NCI-H1092 (cell line): ENCODE measurements at regions not wholly inside any gene's neighbourhood (a gene's known extent, or its start where the extent isn't known, plus 50 kb on each side); places are given as distances from the start of the nearest gene placed in this dataset.
"Not testable (repeated sequence)": the region's sequence is repeated elsewhere in the genome, so short reads cannot be mapped to it uniquely, and the experiment has no call there.

Source experiments
- DNase-seq: peaks from one replicate; lab custom pipeline; 2025; lab: John Stamatoyannopoulos, UW

DNA sequence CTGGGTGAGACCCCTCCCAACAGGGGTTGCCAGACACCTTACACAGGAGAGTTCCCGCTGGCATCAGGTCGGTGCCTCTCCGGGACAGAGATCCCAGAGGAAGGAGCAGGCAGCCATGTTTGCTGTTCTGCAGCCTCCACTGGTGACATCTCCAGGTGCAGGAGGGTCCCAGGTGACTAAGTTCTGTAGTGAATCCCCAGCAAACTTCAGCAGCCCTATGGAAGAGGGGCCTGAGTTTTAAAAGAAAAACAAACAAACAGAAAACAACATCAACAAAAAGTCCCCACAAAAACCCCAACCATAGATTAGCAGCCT lies 515.1 kb downstream of the FRK start:
- no peak for DNase-seq

DNA sequence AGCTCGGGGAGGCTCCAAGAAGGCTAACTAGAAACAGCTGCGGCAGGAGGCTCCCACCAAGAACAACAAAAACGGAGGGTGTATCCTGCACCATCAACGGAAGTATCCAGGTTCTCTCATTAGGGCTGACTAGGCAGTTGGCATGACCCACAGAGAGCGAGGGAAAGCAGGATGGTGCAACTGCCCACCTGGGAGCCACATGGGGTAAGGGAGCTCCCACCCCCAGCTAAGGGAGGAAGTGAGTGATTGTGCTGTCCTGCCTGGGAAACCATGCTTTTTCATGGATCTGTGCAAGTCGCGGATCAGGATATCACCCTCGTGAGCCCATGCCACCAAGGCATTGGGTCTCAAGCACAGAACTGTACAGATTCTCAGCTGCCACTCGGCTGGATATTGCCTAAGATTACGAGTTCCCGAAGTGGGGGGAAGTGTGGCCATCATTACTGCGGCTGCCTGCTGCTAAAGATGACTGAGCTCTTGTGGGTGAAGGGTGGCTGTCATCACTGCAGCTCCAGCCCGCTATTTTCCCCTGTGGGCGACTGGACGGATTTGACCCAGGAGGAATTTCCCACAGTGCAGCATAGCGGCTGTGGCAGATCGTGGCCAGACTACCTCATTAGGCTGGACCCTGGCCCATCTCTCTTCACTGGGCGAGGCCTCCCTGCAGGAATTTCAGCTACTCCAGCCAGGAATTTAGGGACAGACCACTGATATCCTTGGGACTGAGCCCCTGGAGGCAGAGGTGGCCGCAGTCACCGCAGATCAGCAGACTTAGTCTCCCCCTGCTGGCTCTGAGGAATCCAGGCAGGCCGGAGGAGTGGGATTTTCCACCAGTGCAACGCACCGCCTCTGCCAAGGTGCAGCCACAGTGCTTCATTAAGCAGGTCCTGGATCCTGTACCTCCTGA lies 515.7 kb downstream of the FRK start:
- no peak for DNase-seq

DNA sequence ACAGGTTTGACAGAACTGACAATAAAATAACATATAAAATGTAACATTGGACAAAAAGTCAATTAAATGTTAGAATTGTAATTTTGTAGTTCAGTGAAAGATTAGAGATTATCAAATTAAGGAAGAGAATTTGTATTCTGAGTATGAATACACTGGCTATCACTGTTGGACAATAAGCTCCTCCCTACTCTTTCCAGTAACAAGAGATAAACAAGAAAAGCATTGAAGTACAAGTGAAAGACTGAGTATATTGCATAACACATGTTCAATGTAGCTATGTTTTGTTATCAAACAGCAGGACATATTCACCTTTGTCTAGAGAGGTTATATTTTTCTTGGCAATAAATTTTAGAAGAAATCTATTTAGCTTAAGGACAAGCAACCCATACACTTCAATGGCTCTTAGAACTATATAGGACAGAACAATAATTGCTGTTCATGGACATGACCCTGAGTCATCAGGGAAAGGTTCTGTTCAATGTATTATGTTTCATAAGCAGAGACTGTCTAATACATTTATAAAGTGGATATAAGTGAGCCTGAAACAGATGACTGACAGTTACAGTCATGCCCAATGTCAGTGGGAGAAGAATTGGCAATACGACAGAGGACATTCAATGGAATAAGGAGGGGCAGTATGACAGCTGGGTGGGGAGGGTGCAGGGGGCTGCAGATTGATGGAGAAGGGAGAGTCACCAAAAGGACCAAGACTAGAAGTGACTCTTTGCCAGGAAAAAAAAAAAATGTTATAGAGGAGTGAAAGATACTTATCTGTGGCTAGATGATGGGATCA lies 520.4 kb downstream of the FRK start:
- no peak for DNase-seq

DNA sequence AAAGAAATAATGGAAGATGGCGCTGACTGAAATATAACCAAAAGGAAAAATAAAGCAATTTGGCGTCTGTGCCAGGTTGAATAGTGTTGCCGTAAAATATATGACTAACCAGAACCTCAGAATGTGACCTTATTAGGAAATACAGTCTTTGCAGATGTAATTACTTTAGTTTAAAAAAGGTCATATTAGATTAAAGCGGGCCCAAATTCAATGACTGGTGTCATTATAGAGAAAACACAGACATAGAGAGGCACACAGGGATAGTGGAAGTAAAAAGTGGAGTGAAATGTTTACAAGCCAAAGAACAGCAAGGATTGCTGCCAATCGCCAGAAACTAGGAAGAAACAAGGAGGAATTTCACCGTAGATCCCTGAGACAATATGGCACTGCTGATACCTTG lies 521.2 kb downstream of the FRK start:
- DNase-seq = no peak

DNA sequence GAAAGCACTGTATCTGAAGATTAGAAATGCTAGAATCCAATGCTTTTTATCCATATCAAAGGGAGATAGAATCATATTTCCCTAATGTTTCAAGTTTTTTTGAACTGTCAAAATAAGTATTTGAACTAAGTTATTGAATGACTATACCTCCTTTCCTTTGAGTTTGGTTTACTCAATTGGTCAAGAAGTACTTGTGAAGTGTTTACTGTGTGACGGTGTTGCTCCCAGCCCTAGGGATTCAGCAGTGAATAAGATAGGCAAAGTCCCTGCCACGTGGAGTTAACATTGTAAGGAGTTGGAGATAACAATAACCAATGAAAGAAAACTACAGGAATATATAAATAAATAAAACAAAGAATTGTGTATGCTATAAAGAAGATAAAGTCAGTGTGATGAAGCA lies 535.9 kb downstream of the FRK start:
- no peak for DNase-seq

DNA sequence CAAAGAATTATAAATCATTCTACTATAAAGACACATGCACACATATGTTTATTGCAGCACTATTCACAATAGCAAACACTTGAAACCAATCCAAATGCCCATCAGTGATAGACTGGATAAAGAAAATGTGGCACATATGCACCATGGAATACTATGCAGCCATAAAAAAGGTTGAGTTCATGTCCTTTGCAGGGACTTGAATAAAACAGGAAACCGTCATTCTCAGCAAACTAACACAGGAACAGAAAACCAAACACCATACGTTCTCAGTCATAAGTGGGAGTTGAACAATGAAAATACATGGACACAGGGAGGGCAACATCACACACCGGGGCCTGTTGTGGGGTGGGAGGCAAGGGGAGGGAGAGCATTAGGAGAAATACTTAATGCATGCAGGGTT lies 538.9 kb downstream of the FRK start:
- DNase-seq = not testable (repeated sequence)

DNA sequence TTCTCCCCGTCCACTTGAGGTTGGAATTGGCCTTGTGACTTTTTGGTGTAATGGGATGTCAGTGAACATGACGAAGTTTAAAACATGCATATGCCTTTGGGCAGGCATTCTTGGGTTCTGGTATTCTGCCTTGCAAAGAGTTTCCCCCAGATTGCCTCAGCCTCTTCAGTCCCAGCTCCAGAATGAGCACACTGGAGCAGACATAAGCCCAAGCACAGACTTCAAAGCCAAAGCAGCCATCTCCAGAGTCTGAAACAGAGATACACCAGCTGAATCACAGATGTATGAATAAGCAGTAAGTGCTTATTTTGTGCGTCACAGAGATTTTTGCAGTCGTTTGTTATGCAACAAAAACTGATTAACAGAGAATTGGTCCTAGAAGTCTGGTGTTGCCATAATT lies 546.0 kb downstream of the FRK start:
- no peak for DNase-seq

DNA sequence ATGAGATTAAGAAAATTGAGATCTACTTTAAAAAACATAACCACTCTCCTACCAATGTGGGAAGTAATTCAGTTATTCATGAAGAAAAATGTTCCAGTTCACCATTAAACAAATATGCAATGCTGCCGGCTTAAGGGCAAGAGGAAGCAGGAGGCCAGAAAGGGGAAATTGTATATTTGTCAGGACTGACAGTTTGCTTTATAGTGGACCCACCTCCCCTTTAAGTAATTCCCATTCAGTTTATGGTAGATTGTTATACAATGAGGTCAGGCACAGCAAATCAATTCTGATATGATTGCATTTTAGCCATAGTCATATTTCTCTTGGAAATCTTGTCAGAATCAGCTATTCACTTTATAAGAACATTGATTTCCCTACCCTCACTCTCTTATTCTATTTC lies 547.8 kb downstream of the FRK start:
- DNase-seq = no peak

DNA sequence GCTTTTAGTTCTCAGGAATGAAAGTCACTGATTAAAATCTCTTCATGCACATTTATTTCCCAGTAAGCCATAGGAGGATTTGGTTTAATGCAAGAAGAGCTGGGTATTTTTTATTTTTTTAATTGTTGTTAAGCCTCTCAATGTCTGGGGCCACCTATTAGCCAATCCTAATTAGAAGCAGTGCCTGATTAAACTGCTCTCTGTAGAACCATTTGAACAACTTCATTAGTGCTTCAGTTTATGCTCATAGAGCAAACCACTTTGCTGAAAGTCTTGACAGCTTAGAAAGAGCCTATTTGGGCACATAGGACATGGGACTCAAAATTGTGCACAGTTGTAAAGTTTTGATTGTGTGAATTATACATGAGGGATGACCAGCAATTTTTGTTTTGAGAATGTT lies 548.9 kb downstream of the FRK start:
- no peak for DNase-seq

DNA sequence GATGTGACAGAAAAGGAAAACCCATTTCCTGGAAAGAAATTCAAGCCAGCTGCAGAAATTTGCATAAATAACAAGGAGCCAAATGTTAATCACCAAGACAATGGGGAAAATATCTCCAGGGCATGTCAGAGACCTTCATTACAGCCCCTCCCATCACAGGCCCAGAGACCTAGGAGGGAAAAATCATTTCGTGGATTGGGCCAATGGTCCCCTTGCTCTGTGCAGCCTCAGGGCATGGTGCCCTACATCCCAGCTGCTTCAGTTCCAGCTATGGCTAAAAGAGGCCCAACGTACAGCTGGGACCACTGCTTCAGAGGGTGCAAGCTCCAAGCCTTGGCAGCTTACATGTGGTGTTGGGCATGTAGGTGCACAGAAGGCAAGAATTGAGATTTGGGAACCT lies 558.3 kb downstream of the FRK start:
- not testable (repeated sequence) for DNase-seq

DNA sequence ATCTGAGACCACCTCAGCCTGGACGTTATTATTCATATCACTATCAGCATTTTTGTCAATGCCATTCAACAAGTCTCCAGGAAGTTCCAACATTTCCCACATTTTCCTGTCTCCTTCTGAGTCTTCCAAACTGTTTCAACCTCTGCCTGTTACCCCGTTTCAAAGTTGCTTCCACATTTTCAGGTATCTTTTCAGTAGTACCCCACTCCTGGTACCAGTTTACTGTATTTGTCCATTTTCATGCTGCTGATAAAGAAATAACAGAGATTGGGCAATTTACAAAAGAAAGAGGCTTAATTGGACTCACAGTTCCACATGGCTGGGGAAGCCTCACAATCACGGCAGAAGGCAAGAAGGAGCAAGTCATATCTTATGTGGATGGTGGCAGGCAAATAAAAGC lies 565.5 kb downstream of the FRK start:
- DNase-seq = no peak

DNA sequence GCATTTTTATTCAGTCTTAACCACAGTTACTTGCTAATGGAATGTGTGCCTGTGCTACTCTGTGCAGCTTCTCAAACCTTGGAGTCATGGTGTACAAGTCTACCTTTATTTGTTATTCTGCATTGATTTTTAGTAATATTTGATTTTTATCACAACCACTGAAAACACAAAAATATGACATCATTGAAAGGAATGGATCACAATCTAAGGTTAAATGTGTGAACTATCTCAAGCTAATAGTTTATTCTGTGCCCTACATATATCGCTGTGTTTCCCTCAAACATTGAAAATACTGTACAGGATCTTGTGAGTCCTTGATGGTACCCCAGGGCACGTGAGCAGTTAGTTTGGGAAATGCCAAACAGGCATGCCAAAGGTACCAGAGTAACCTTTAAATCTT lies 573.4 kb downstream of the FRK start:
- no peak for DNase-seq

DNA sequence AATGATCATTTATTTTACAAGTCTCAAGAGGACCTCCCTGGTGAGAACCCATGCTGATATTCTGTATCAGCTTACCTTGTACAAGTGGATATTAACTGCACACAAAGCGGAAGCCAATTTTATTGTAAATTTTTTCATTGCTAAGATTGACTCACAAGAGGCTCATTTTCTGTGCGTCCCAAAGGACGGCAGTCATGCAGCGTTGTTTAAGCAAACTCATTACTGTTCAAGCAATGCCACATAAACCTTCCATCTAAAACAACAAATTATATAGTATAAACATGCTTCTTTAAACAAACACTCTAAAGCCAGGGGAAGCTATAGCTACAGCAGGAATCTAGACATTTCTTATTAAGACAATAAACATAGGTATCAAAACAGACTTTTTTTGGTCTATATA lies 575.3 kb downstream of the FRK start:
- peak; percentile 48 for DNase-seq

DNA sequence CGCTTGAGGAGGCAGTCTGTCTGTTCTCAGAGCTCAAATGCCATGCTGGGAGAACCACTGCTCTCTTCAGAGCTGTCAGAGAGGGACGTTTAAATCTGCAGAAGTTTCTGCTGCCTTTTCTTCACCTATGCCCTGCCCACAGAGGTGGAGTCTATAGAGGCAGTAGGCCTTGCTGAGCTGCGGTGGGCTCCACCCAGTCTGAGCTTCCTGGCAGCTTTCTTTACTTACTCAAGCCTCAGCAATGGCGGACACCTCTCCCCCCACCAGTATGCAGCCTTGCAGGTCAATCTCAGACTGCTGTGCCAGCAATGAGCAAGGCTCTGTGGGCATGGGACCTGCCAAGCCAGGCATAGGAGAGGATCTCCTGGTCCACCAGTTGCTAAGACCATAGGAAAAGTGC lies 580.1 kb downstream of the FRK start:
- not testable (repeated sequence) for DNase-seq

DNA sequence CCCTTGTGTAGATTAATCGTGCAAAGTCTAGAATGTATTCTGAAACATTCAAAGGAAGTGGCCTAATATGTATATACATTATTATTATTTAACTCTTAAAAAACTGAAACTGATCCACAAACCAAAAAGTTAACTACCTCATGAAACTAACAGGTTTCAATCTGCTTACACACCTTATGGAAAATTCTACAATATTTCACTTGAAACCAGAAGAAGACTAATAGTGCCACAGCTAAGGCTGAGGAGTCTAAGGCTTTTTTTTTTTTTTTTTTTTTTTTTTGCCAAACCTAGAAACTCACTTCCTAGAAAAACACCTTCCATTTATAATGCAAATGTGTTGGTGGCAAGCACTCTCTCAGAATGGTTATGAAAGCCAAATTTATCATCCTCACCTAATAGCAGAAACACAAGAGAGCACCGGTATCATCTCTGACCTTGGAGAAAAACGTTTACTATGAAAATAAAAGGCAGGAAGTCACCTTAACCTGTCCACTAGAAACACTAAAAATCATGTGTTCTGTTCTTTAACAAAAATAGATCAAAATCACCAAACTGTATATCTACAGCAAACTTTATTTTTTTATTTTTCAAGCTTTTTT lies 586.1 kb downstream of the FRK start:
- DNase-seq = no peak

DNA sequence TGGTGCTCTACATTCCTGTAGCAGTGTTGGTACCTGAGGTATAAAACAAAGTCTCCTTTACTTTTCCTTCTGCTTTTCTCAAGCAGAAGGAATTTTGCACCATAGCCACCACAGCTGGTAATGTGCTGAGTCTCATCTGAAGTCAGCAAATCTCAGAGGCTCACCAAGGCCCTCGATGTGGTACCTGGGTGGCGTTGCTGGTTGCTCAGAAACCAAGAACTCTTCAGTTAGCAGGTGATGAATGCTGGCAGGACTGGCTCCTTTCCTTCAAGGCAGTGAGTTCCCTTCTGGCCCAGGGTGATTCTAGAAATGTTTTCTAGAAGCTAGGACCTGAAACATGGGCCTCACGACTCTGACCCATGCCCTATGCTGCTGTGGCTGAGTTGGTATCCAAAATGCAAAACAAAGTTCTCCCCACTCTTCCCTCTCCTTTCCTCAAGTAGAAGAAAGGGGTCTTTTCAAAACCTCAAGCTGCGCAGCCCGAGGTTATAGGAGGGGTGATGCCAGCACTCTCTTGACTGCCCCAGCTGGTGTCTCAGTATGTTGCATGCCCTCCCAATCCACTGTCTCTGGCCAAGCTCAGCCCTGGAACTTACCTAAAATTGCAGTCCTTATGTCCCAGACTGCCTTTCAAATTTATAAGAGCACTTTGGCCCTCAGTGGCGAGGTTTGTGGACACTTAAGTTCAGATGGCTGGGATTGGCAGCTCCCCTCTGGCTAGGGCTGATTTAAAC lies 592.3 kb downstream of the FRK start:
- DNase-seq = no peak

DNA sequence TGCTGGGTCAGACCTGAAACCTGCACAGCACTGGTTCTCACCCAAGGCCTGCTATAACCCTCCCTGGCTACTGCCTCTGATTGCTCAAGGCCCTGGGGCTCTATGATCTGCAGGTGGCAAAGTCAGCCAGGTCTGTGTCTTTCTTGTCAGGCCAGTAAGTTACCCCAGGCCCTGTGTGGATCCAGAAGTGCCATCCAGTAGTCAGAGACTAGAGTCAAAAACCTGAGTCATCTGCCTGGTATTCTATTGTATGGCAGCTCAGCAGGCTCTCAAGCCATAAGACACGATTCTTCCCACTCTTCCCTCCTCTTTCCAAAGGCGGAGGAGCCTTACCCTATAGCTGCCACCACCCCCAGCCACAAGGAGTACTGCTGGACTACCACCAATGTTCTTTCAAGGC lies 593.0 kb downstream of the FRK start:
- no peak for DNase-seq

DNA sequence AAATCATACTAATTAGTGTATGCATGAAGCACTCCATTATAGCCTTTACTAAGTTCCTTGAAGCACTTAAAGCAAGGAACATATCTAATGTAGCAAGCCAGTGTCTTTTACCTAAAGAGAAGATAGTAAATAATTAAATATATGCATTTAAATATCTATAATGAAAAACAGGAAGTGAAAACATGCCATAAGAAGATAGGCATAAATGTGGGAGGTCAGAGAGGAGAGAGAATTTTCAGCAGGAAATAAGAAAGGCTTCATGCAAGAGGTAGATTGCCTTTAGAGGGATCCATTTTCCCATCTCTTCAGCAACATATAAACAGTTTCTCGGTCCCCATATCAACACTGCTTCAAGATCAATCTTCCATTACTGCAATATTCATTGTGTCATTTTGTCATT lies 599.8 kb downstream of the FRK start:
- DNase-seq = no peak

DNA sequence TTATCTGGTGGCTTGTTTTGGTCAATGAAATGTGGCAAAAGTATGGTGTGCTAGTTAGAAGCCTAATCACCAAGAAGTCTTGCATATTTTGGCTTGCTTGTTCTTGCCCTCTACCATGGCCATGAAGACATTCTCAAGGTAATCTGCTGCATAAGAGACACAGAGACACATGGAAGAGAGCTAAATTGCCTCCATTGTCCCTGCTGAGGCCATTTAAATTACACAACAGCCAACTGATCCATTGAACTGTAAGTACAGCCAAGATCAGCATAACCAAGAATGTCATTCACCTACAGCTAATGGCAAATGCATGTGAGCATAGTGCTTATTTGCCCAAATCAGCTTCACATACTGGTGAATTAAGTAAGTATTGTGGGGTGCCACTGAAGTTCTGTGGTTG lies 603.8 kb downstream of the FRK start:
- no peak for DNase-seq

DNA sequence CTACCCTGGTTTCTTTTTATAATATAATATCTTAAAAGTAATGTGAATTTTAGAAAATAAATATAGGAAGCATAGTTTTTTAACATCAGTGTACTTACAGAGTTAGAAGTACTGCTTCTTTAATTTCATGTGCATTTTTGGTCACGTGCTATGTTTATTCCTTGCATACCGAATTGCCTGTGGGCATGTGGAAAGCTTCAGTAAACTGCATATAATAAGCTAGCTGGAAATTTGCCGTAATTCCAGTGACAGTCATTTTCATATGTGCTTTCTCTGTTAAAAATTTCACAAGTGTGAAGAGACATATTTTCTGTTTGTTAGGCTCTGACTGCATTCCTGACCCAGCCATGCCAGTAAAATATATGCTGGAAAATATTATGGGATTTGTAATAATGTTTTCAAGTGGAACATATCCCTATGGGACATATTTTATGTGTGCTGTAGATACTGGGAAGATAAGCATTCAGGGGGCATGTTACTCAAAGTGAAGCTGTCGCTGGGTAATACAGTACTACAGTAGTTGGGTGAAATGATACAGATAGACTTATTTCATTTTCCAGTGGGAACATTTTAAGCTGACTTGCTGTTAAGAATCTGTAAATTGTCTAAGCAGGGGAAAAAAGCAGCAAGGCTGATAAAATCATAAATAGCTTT lies 616.7 kb downstream of the FRK start:
- DNase-seq = no peak

DNA sequence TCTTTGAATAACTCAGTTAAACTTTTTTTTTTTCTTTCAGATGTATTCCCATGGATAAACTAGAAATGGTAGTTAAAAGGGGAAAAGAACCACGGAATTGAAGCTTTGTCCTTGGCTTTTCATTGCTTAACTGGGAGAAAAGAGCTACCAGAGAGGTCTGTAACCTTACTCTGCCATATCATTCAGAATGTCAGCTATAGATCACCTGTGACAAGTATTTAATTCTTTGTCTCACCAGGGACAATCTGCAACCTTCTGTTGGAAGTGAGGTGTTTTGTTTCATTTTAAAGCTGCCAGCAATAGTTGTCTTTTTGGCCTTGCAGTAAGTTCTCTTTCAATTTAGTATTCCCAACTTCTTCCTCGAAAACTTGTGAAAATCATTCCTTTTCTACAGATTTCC lies 618.4 kb downstream of the FRK start:
- no peak for DNase-seq

DNA sequence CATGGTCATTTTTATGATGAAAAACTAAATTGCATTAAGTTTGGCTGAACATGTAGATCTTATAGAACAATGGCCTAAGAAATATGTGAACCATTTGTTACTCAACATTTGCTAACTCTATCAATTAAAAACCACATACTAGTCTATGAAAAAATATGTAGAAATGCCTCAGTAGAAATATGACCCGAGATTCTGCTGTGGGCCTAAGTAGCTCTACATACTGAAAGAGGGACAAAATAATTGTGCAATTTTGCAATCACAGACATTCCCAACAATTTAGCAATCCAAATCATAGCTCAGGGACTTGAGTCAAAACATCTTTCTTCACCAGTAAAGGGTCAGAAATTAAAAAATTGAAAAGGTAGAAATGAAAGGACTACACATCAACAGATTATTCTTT lies 619.0 kb downstream of the FRK start:
- DNase-seq = no peak
